ENCODE measurements at regions not wholly inside any gene's neighbourhood (a gene's known extent, or its start where the extent isn't known, plus 50 kb on each side); places are given as distances from the start of the nearest gene placed in this dataset.

- Histone ChIP-seq H4K20me1 (ENCODE audit: insufficient read depth, low read length, poor library complexity, severe bottlenecking) (no peaks in the 10 kb centered on the region), H3K79me2 (ENCODE audit: insufficient read depth, low read length) (no peaks in the 10 kb centered on the region), H3K9ac (ENCODE audit: low read depth, low read length, poor library complexity, severe bottlenecking) (no peak overlapping the region), H3K27me3 (ENCODE audit: insufficient read depth, low read length, poor library complexity, severe bottlenecking) (no peaks in the 10 kb centered on the region), H3K4me2 (ENCODE audit: low read depth, low read length, poor library complexity, severe bottlenecking) (no peak overlapping the region), H3K4me1 (ENCODE audit: insufficient read depth, low read length, poor library complexity, severe bottlenecking) (no peaks in the 10 kb centered on the region), H3K4me3 (ENCODE audit: low read length, poor library complexity, severe bottlenecking) (no peak overlapping the region), H3K9me2 (replicated peaks; ENCODE audit: low read depth, low read length) (no peaks in the 10 kb centered on the region), H3K9me3 (ENCODE audit: insufficient read depth, low read depth, low read length) (no peaks in the 10 kb centered on the region), H3K36me3 (ENCODE audit: insufficient read depth, low read length) (no peaks in the 10 kb centered on the region), H3F3A (ENCODE audit: low read depth) (no peaks in the 10 kb centered on the region), H2AFZ (ENCODE audit: low read length) (no peak overlapping the region)
- TF ChIP-seq EZH2phosphoT487 (IDR thresholded peaks at IDR 0.05; ENCODE audit: borderline replicate concordance), result no peak
- TF ChIP-seq, protein P1, sequence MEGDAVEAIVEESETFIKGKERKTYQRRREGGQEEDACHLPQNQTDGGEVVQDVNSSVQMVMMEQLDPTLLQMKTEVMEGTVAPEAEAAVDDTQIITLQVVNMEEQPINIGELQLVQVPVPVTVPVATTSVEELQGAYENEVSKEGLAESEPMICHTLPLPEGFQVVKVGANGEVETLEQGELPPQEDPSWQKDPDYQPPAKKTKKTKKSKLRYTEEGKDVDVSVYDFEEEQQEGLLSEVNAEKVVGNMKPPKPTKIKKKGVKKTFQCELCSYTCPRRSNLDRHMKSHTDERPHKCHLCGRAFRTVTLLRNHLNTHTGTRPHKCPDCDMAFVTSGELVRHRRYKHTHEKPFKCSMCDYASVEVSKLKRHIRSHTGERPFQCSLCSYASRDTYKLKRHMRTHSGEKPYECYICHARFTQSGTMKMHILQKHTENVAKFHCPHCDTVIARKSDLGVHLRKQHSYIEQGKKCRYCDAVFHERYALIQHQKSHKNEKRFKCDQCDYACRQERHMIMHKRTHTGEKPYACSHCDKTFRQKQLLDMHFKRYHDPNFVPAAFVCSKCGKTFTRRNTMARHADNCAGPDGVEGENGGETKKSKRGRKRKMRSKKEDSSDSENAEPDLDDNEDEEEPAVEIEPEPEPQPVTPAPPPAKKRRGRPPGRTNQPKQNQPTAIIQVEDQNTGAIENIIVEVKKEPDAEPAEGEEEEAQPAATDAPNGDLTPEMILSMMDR (conservative IDR thresholded peaks at IDR 0.05; ENCODE audit: low read length), result no peak
These were observed 203.8 kb upstream of the MTPN start for GRCh38 chr7:136180984-136181383.

DNA sequence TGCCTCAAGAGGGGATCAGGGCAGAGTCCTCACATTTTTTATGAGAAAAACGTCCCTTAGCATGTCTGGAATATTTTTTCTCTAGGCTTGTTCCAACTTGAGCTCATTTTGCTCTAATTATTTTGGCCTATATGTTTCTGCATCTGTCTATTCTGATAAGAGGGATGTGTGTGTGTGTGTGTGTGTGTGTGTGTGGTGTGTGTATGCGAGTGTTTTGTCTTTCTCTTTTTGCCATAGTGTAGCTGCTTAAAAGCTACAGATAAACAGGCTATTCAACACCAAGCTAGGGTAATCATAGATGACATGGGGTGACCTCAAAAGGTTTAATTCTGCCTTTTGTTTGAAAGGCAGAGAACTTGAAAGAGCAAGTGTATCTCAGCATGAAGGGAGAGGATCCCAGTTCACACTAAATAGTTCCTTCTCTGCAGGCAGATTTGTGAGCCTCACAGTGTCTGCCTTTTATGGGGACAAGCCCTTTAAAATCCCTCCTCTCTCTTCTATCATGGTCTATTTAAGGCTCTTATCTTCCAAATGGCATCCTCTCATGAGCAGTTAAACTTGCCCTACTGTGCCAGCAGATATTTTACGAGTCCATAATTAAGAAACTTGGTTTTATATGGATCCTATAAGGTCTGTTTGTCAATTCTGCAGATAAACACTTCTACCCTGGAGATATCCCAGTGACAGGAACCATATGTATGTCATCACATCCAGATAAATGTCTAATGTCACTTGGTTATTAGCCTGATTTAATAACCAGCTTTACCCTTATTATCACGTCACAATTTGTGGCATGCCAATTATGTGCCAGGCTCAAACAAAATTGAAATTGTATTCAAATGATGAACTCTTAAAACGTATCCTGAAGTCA, 202.9 kb upstream of the MTPN start:
- Histone ChIP-seq H3K79me2 (ENCODE audit: insufficient read depth, low read length) (no peaks in the 10 kb centered on the region), H3K36me3 (ENCODE audit: insufficient read depth, low read length) (no peaks in the 10 kb centered on the region), H3K4me3 (ENCODE audit: low read length, poor library complexity, severe bottlenecking) (no peak overlapping the region), H4K20me1 (ENCODE audit: insufficient read depth, low read length, poor library complexity, severe bottlenecking) (no peaks in the 10 kb centered on the region), H3K9me2 (replicated peaks; ENCODE audit: low read depth, low read length) (no peaks in the 10 kb centered on the region), H3K27me3 (ENCODE audit: insufficient read depth, low read length, poor library complexity, severe bottlenecking) (no peaks in the 10 kb centered on the region), H3K4me2 (ENCODE audit: low read depth, low read length, poor library complexity, severe bottlenecking) (no peak overlapping the region), H3K4me1 (ENCODE audit: insufficient read depth, low read length, poor library complexity, severe bottlenecking) (no peaks in the 10 kb centered on the region), H2AFZ (ENCODE audit: low read length) (no peak overlapping the region), H3K9ac (ENCODE audit: low read depth, low read length, poor library complexity, severe bottlenecking) (no peak overlapping the region), H3K9me3 (ENCODE audit: insufficient read depth, low read depth, low read length) (no peaks in the 10 kb centered on the region), H3F3A (ENCODE audit: low read depth) (no peaks in the 10 kb centered on the region)
- TF ChIP-seq, protein P1 (conservative IDR thresholded peaks at IDR 0.05; ENCODE audit: low read length), result no peak
- no peak for TF ChIP-seq EZH2phosphoT487 (IDR thresholded peaks at IDR 0.05; ENCODE audit: borderline replicate concordance)

DNA sequence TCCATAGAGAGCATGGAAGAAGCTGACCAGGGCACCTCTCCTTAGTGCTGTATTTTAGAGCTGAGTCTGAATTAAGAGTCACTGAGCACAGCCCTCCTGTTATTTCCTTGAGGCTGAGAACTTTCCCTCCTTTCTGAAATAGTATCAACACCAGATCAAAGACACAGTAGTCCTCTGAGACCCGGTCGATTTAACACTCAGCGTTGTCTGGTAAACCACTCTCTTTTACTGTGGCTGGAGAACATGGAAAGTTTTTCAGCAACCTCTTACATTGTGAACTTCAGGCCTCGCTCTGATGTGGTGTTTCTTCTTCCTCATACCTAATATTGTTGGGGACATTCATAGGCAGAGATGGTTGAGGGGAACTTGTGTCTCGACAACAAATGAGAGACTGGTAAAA, 202.0 kb upstream of the MTPN start:
- TF ChIP-seq, protein P1 (conservative IDR thresholded peaks at IDR 0.05; ENCODE audit: low read length), result no peak
- no peak for TF ChIP-seq EZH2phosphoT487 (IDR thresholded peaks at IDR 0.05; ENCODE audit: borderline replicate concordance)
- no peak overlapping the region for H3K9ac ChIP-seq (ENCODE audit: low read depth, low read length, poor library complexity, severe bottlenecking)
- no peaks in the 10 kb centered on the region for H3K9me3 ChIP-seq (ENCODE audit: insufficient read depth, low read depth, low read length)
- no peaks in the 10 kb centered on the region for H3K27me3 ChIP-seq (ENCODE audit: insufficient read depth, low read length, poor library complexity, severe bottlenecking)
- H3K4me2 ChIP-seq (ENCODE audit: low read depth, low read length, poor library complexity, severe bottlenecking), result no peak overlapping the region
- no peaks in the 10 kb centered on the region for H3K9me2 ChIP-seq (replicated peaks; ENCODE audit: low read depth, low read length)
- no peaks in the 10 kb centered on the region for H3K4me1 ChIP-seq (ENCODE audit: insufficient read depth, low read length, poor library complexity, severe bottlenecking)
- no peaks in the 10 kb centered on the region for H3F3A ChIP-seq (ENCODE audit: low read depth)
- H3K36me3 ChIP-seq (ENCODE audit: insufficient read depth, low read length), result no peaks in the 10 kb centered on the region
- H3K4me3 ChIP-seq (ENCODE audit: low read length, poor library complexity, severe bottlenecking), result no peak overlapping the region
- no peaks in the 10 kb centered on the region for H3K79me2 ChIP-seq (ENCODE audit: insufficient read depth, low read length)
- no peaks in the 10 kb centered on the region for H4K20me1 ChIP-seq (ENCODE audit: insufficient read depth, low read length, poor library complexity, severe bottlenecking)
- no peak overlapping the region for H2AFZ ChIP-seq (ENCODE audit: low read length)

Measured in Loucy (cell line).